Neural progenitor cell (in vitro differentiated cells): ENCODE measurements at regions not wholly inside any gene's neighbourhood (a gene's known extent, or its start where the extent isn't known, plus 50 kb on each side); places are given as distances from the start of the nearest gene placed in this dataset.
"Not testable (repeated sequence)": the region's sequence is repeated elsewhere in the genome, so short reads cannot be mapped to it uniquely, and the experiment has no call there.

Experiments
- CTCF ChIP-seq: fragments of 200-600 bp; sonication (generic); IDR thresholded peaks from 2 replicates; pipeline ENCODE4 v1.5.1; 2017; ENCODE audit warnings: antibody characterized with exemption, mild to moderate bottlenecking
- EZH2 ChIP-seq: fragments of 200-600 bp; sonication (generic); IDR thresholded peaks from 2 replicates; pipeline ENCODE4 v1.6.1; 2017; ENCODE audit warnings: antibody characterized with exemption, mild to moderate bottlenecking, moderate library complexity
- EZH2phosphoT487 ChIP-seq: fragments of 200-600 bp; sonication (generic); IDR thresholded peaks from 2 replicates; pipeline ENCODE4 v1.6.1; 2017; ENCODE audit warnings: antibody characterized with exemption

DNA sequence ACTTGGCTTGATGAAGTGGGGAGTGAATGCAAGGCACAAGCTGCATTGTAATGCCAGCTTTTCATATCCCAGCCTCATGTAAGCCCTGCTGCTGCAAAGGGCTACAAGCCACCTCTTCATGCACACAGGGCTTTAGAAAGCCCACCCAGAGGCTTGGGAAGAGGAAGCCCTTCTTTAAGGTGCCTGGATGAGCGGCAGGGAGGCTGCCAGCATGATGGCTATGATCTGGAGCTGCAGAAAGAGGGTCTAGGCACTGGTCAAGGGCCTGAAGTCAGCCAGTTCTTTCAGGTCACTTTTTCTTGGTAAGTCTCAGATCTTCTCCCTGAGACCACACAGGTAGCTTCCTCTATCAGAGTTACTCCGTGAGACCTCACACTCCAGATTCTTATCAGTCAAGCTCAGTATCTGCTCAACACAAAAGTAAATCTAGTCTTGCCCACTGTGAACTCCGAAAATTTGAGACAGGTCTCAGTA lies 113.3 kb upstream of the SEC22B start:
- not testable (repeated sequence) for TF ChIP-seq CTCF, EZH2phosphoT487, EZH2
